GM12865 (cell line): ENCODE measurements at regions not wholly inside any gene's neighbourhood (a gene's known extent, or its start where the extent isn't known, plus 50 kb on each side); places are given as distances from the start of the nearest gene placed in this dataset.

Experiments
- DNase-seq: peaks from one replicate; pipeline ENCODE4 v3.0.0; 2010; ENCODE audit warnings: low read depth
- H3K4me3 ChIP-seq: 2 replicates; pipeline ENCODE4 v1.5.1; 2011; ENCODE audit warnings: mild to moderate bottlenecking, low read depth, low read length, control low read depth
- TF ChIP-seq, protein P1 (sequence below): IDR thresholded peaks from 2 replicates; pipeline ENCODE4 v1.5.1; 2011; ENCODE audit warnings: low read length, control low read depth, low read depth, inconsistent platforms; ENCODE audit not compliant: insufficient read depth; ENCODE audit errors: missing control alignments

- TF ChIP-seq, protein P1, sequence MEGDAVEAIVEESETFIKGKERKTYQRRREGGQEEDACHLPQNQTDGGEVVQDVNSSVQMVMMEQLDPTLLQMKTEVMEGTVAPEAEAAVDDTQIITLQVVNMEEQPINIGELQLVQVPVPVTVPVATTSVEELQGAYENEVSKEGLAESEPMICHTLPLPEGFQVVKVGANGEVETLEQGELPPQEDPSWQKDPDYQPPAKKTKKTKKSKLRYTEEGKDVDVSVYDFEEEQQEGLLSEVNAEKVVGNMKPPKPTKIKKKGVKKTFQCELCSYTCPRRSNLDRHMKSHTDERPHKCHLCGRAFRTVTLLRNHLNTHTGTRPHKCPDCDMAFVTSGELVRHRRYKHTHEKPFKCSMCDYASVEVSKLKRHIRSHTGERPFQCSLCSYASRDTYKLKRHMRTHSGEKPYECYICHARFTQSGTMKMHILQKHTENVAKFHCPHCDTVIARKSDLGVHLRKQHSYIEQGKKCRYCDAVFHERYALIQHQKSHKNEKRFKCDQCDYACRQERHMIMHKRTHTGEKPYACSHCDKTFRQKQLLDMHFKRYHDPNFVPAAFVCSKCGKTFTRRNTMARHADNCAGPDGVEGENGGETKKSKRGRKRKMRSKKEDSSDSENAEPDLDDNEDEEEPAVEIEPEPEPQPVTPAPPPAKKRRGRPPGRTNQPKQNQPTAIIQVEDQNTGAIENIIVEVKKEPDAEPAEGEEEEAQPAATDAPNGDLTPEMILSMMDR = no peak
- H3K4me3 ChIP-seq = no peak overlapping the region
- DNase-seq = peak; percentile 18
Measured at GRCh38 chr5:107808671-107809137, 138.0 kb upstream of the EFNA5 start.

- TF ChIP-seq, protein P1 = no peak
- no peak for DNase-seq
Measured at GRCh38 chr5:107807431-107807830, 136.7 kb upstream of the EFNA5 start.

DNA sequence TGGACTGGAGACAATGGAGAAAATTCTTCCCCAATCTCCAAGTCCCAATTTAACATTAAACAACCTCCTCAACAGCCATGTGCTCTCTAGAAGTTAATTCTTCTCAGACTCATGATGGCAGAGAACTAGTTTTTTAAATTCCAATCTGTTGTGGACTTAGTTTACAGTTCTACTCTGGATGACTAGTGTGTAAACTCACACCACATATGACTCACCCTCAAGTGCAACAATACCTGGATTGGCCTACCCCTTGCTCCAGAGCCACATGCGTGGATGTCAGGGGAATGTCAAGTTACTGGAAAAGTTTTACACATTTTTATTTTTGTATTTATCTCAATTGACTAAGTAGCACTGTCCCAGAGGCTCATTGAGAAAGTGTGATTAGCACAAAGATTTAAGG, 136.0 kb upstream of the EFNA5 start:
- no peak for DNase-seq
- TF ChIP-seq, protein P1 = no peak
- no peak overlapping the region for H3K4me3 ChIP-seq

More at GRCh38 chr5:107807431-107807830, 136.7 kb upstream of the EFNA5 start:
- no peak overlapping the region for H3K4me3 ChIP-seq

DNA sequence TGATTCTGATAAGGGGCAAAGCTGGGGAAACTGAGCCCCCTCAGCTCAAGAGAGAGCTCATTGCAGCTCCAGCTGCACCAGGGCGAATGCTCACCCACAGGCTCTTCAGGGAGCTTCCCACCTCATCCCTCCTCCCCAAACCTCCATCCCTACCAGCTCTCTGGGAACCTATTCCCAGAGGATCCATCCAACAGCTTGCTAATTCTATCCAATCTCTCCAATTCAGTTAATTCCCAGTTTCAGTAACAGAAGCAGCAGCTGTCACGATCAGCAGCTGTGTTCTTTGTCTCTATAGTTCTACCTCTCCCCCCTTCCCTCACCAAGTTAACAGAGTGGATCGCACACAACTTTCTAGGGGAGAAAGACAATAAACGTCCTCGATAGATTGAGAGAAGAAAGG, 135.5 kb upstream of the EFNA5 start:
- DNase-seq = no peak
- TF ChIP-seq, protein P1 = no peak
- H3K4me3 ChIP-seq = no peak overlapping the region

GRCh38 chr5:107805824-107806223, 135.1 kb upstream of the EFNA5 start:
- no peak for DNase-seq
- H3K4me3 ChIP-seq = no peak overlapping the region
- TF ChIP-seq, protein P1 = no peak

DNA sequence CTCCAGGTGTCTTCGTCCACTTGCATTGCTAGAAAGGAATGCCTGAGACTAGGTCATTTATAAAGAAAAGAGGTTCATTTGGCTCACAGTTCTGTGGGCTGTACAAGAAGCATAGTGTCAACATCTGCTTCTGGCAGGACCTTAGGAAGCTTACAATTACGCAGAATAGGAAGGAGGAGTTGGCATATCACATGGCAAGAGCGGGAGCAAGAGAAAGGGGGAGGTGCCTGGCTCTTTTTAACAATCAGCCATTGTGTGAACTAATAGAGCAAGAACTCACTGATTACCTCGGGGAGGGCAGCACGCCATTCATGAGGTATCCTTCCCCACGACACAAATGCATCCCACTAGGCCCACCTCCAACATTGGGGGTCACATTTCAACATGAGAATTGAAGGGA, 134.4 kb upstream of the EFNA5 start:
- DNase-seq = no peak
- H3K4me3 ChIP-seq = no peak overlapping the region
- TF ChIP-seq, protein P1 = no peak

DNA sequence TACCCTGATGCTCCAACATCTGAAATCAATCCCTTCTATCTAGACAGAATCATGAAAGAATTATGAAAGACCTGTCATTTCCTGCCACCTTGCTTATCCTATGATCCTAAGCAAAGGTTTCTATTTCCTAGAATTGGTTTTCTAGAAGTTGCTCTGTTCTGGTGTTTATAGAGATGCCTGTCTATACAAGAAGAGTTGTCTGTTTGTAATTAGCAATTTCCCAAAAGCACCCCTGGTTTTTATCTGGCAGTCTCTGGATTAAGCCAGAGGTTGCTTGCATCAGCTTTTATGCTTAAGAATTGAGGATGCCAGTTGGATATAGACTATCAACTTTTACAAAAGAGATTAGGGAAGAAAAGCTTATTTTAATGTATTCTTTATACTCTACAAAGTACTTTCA, 133.0 kb upstream of the EFNA5 start:
- TF ChIP-seq, protein P1 = no peak
- no peak for DNase-seq

More for the DNA sequence above, 133.0 kb upstream of the EFNA5 start:
- no peak overlapping the region for H3K4me3 ChIP-seq
